H9 (cell line): ENCODE measurements at regions not wholly inside any gene's neighbourhood (a gene's known extent, or its start where the extent isn't known, plus 50 kb on each side); places are given as distances from the start of the nearest gene placed in this dataset.

Experiments used
- DNase-seq: peaks from one replicate; pipeline ENCODE4 v3.0.0-alpha.2; 2017
- H2AFZ ChIP-seq: one replicate; pipeline ENCODE4 v1.6.1; 2013; ENCODE audit warnings: mild to moderate bottlenecking, low read length, control low read depth, moderate library complexity
- H2AK5ac ChIP-seq: 2 replicates; pipeline ENCODE4 v1.6.1; 2013; ENCODE audit warnings: low read length, control low read depth, mixed read lengths; ENCODE audit not compliant: insufficient read length
- H2BK120ac ChIP-seq: one replicate; pipeline ENCODE4 v1.6.1; 2013; ENCODE audit warnings: low read depth, mild to moderate bottlenecking, low read length, control low read depth, inconsistent platforms; ENCODE audit not compliant: poor library complexity, severe bottlenecking
- H2BK12ac ChIP-seq: 2 replicates; pipeline ENCODE4 v1.6.1; 2013; ENCODE audit warnings: low read length, control low read depth, mixed read lengths, low read depth; ENCODE audit not compliant: insufficient read length
- H2BK15ac ChIP-seq: 2 replicates; pipeline ENCODE4 v1.6.1; 2013; ENCODE audit warnings: low read depth, low read length, control low read depth
- H2BK20ac ChIP-seq: one replicate; pipeline ENCODE4 v1.6.1; 2013; ENCODE audit warnings: low read depth, mild to moderate bottlenecking, low read length, control low read depth, inconsistent platforms; ENCODE audit not compliant: poor library complexity, severe bottlenecking
- H2BK5ac ChIP-seq: 2 replicates; pipeline ENCODE4 v1.6.1; 2013; ENCODE audit warnings: low read length, control low read depth, mixed read lengths; ENCODE audit not compliant: insufficient read length
- H3K14ac ChIP-seq: 2 replicates; pipeline ENCODE4 v1.6.1; 2013; ENCODE audit warnings: low read length, control low read depth; ENCODE audit not compliant: insufficient read depth
- H3K18ac ChIP-seq: 2 replicates; pipeline ENCODE4 v1.6.1; 2013; ENCODE audit warnings: low read depth, mild to moderate bottlenecking, mixed read lengths, low read length, control low read depth; ENCODE audit not compliant: insufficient read length
- H3K23ac ChIP-seq: 2 replicates; pipeline ENCODE4 v1.6.1; 2013; ENCODE audit warnings: low read length, control low read depth, mixed read lengths, low read depth; ENCODE audit not compliant: insufficient read length
- H3K23me2 ChIP-seq: 2 replicates; pipeline ENCODE4 v1.6.1; 2013; ENCODE audit warnings: low read depth, mild to moderate bottlenecking, mixed read lengths, low read length, control low read depth; ENCODE audit not compliant: insufficient read length, poor library complexity, severe bottlenecking
- H3K27ac ChIP-seq: 2 replicates; pipeline ENCODE4 v1.5.1; 2013; ENCODE audit warnings: low read length, control low read depth, mixed read lengths, low read depth; ENCODE audit not compliant: insufficient read length
- H3K27me3 ChIP-seq: 2 replicates; pipeline ENCODE4 v1.6.1; 2013; ENCODE audit warnings: low read length, control low read depth, inconsistent platforms; ENCODE audit not compliant: insufficient read depth
- H3K4ac ChIP-seq: 2 replicates; pipeline ENCODE4 v1.6.1; 2013; ENCODE audit warnings: low read depth, mild to moderate bottlenecking, control low read depth, inconsistent platforms, low read length, moderate library complexity
- H3K4me1 ChIP-seq: 2 replicates; pipeline ENCODE4 v1.6.1; 2013; ENCODE audit warnings: low read length, control low read depth, inconsistent platforms; ENCODE audit not compliant: insufficient read depth
- H3K4me2 ChIP-seq: 2 replicates; pipeline ENCODE4 v1.6.1; 2013; ENCODE audit warnings: low read length, control low read depth, mixed read lengths; ENCODE audit not compliant: insufficient read length, insufficient read depth
- H3K56ac ChIP-seq: 2 replicates; pipeline ENCODE4 v1.6.1; 2013; ENCODE audit warnings: low read depth, mild to moderate bottlenecking, mixed read lengths, low read length, control low read depth; ENCODE audit not compliant: insufficient read length
- H3K79me1 ChIP-seq: 2 replicates; pipeline ENCODE4 v1.6.1; 2013; ENCODE audit warnings: low read depth, mild to moderate bottlenecking, moderate library complexity, low read length, control low read depth, inconsistent platforms; ENCODE audit not compliant: insufficient read depth, poor library complexity, severe bottlenecking
- H3K79me2 ChIP-seq: 2 replicates; pipeline ENCODE4 v1.6.1; 2013; ENCODE audit warnings: low read length, control low read depth, inconsistent platforms; ENCODE audit not compliant: insufficient read depth
- H3K9ac ChIP-seq: 2 replicates; pipeline ENCODE4 v1.6.1; 2013; ENCODE audit warnings: low read length, control low read depth, mixed read lengths; ENCODE audit not compliant: insufficient read length; ENCODE audit errors: extremely low read depth
- H3K9me3 ChIP-seq: one replicate; pipeline ENCODE4 v1.6.1; 2013; ENCODE audit warnings: low read depth, low read length, inconsistent platforms; ENCODE audit not compliant: control insufficient read depth
- H3T11ph ChIP-seq: one replicate; pipeline ENCODE4 v1.6.1; 2013; ENCODE audit warnings: mild to moderate bottlenecking, low read length, control low read depth, inconsistent platforms
- H4K20me1 ChIP-seq: one replicate; pipeline ENCODE4 v1.6.1; 2013; ENCODE audit not compliant: control insufficient read depth, insufficient read length, insufficient read depth
- H4K5ac ChIP-seq: 2 replicates; pipeline ENCODE4 v1.6.1; 2013; ENCODE audit warnings: low read depth, mild to moderate bottlenecking, mixed read lengths, low read length, control low read depth; ENCODE audit not compliant: insufficient read length
- H4K8ac ChIP-seq: replicated peaks from 2 replicates; pipeline ENCODE4 v1.6.1; 2013; ENCODE audit warnings: low read length, control low read depth, mixed read lengths, low read depth; ENCODE audit not compliant: insufficient read length
- H4K91ac ChIP-seq: 2 replicates; pipeline ENCODE4 v1.6.1; 2013; ENCODE audit warnings: low read depth, mild to moderate bottlenecking, moderate library complexity, mixed read lengths, low read length, control low read depth; ENCODE audit not compliant: insufficient read length
- H3K27ac Mint-ChIP-seq, 3 experiments: 2 replicates in 2 of 3; 3 replicates in 1 of 3; pipeline ENCODE4 v1.8.0; 2020 to 2021; ENCODE audit warnings: mixed read lengths in 3 of 3, mild to moderate bottlenecking in 1 of 3, moderate library complexity in 1 of 3
- H3K27me3 Mint-ChIP-seq: 2 replicates; pipeline ENCODE4 v1.8.0; 2021; ENCODE audit warnings: low read depth, mild to moderate bottlenecking, moderate library complexity, mixed read lengths
- H3K36me3 Mint-ChIP-seq, 3 experiments: 2 replicates in 2 of 3; 3 replicates in 1 of 3; pipeline ENCODE4 v1.8.0; 2020 to 2021; ENCODE audit warnings: low read depth in 3 of 3, mixed read lengths in 3 of 3; ENCODE audit not compliant: insufficient read depth in 1 of 3
- H3K4me1 Mint-ChIP-seq, 2 experiments: 2 replicates each; pipeline ENCODE4 v1.8.0; 2020; ENCODE audit warnings: mixed read lengths in 2 of 2
- H3K4me3 Mint-ChIP-seq, 2 experiments: 2 replicates in 1 of 2; 3 replicates in 1 of 2; pipeline ENCODE4 v1.8.0; 2020 to 2021; ENCODE audit warnings: mild to moderate bottlenecking in 2 of 2, mixed read lengths in 2 of 2, moderate library complexity in 1 of 2
- H3K9me3 Mint-ChIP-seq, 2 experiments: 2 replicates in 1 of 2; 3 replicates in 1 of 2; pipeline ENCODE4 v1.8.0; 2020; ENCODE audit warnings: mild to moderate bottlenecking in 2 of 2, mixed read lengths in 2 of 2, moderate library complexity in 1 of 2
- WGBS: extraction: QIAGEN DNeasy Blood & Tissue Kit; methylation state at CpG from one replicate; pipeline ENCODE4 v1.1.7; 2013; ENCODE audit warnings: missing lambda C conversion rate, low lambda C conversion rate, mixed read lengths; ENCODE audit not compliant: insufficient read length; ENCODE audit errors: extremely low coverage; 5-methylcytosine and 5-hydroxymethylcytosine counted together
- TF ChIP-seq, protein P1 (sequence below): fragments of 200-600 bp; sonication (generic); conservative IDR thresholded peaks from 3 replicates; pipeline ENCODE4 v1.8.0; 2021; ENCODE audit warnings: antibody characterized with exemption, mild to moderate bottlenecking

DNA sequence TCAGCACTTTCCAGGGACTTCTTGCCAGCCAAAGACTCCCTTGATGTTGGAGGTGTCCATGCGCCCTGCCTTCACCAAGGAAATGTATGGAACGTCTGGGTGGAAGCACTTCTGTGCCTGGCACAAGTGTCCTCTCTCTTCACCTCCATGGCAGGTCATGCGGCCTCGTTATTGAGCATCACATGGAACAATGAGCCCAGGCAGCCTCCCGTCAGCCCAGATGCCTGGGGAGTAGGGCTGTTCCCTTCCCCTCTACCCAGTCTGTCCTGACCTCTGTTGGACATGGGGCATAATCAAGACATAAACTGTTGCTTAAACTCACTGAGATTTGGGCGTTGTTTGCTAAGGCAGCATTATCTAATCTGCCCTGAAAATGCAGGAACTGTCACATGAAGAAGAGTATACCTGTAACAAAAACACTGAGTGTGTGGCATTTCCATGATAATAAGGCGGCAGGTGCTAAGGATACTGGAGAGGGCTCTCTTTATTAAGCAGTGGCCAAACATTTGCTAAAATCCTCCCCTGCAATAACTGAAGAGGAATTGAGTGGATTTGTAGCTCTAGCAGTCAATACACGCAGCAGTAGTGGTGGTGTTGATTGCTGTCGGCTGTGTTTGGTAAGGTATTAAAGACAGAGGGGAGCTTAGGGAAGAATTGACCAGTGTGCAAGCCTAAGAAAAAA lies 338.2 kb upstream of the ATP10A start:
- H4K20me1 ChIP-seq, result no peaks in the 10 kb centered on the region
- no CpG with 5 or more reads among the region's 9 CpGs for WGBS
- no peak overlapping the region for H3K23ac ChIP-seq
- no peak overlapping the region for H4K5ac ChIP-seq
- peak overlapping the region in 1 of 2 experiments; percentile 47; a peak in 1 of 5 replicates for H3K4me3 Mint-ChIP-seq
- no peak overlapping the region for H2BK5ac ChIP-seq
- H3K79me2 ChIP-seq, result no peaks in the 10 kb centered on the region
- H3K27me3 ChIP-seq, result no peaks in the 10 kb centered on the region
- no peak overlapping the region for H3K14ac ChIP-seq
- H3K27ac ChIP-seq, result no peak overlapping the region
- no peaks in the 10 kb centered on the region for H3K9me3 Mint-ChIP-seq
- H2BK12ac ChIP-seq, result no peak overlapping the region
- peaks cover 49 to 56% of the 10 kb centered on the region in 2 experiments for H3K4me1 Mint-ChIP-seq
- H3K9ac ChIP-seq, result no peak overlapping the region
- H2BK120ac ChIP-seq, result no peak overlapping the region
- no peak overlapping the region for H4K91ac ChIP-seq
- H3K18ac ChIP-seq, result no peak overlapping the region
- no peak overlapping the region for H2AK5ac ChIP-seq
- no peak overlapping the region for H3T11ph ChIP-seq
- no peak overlapping the region for H2BK20ac ChIP-seq
- no peaks in the 10 kb centered on the region for H3K9me3 ChIP-seq
- H2AFZ ChIP-seq, result no peak overlapping the region
- no peak overlapping the region for H3K4ac ChIP-seq
- no peak for DNase-seq
- H3K79me1 ChIP-seq, result no peaks in the 10 kb centered on the region
- 0 out of 7 replicates have a peak, but pooled peaks cover 0 to 3% (median 0%) of the 10 kb centered on the region in 3 experiments for H3K36me3 Mint-ChIP-seq
- H3K4me1 ChIP-seq, result peaks cover 18% of the 10 kb centered on the region; the same call in 1 of the 2 replicates
- no peaks in the 10 kb centered on the region for H3K23me2 ChIP-seq
- no peak overlapping the region for H2BK15ac ChIP-seq
- no peak overlapping the region for H3K56ac ChIP-seq
- TF ChIP-seq, protein P1, sequence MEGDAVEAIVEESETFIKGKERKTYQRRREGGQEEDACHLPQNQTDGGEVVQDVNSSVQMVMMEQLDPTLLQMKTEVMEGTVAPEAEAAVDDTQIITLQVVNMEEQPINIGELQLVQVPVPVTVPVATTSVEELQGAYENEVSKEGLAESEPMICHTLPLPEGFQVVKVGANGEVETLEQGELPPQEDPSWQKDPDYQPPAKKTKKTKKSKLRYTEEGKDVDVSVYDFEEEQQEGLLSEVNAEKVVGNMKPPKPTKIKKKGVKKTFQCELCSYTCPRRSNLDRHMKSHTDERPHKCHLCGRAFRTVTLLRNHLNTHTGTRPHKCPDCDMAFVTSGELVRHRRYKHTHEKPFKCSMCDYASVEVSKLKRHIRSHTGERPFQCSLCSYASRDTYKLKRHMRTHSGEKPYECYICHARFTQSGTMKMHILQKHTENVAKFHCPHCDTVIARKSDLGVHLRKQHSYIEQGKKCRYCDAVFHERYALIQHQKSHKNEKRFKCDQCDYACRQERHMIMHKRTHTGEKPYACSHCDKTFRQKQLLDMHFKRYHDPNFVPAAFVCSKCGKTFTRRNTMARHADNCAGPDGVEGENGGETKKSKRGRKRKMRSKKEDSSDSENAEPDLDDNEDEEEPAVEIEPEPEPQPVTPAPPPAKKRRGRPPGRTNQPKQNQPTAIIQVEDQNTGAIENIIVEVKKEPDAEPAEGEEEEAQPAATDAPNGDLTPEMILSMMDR, result no peak
- peak overlapping the region; percentile 6 for H3K4me2 ChIP-seq
- H3K27ac Mint-ChIP-seq, result peak overlapping the region in 2 of 3 experiments; percentile 34 to 41; a peak in 3 of 7 replicates
- no peak overlapping the region for H4K8ac ChIP-seq
- H3K27me3 Mint-ChIP-seq, result peaks cover 48% of the 10 kb centered on the region
